ENCODE measurements at regions not wholly inside any gene's neighbourhood (a gene's known extent, or its start where the extent isn't known, plus 50 kb on each side); places are given as distances from the start of the nearest gene placed in this dataset.

DNA sequence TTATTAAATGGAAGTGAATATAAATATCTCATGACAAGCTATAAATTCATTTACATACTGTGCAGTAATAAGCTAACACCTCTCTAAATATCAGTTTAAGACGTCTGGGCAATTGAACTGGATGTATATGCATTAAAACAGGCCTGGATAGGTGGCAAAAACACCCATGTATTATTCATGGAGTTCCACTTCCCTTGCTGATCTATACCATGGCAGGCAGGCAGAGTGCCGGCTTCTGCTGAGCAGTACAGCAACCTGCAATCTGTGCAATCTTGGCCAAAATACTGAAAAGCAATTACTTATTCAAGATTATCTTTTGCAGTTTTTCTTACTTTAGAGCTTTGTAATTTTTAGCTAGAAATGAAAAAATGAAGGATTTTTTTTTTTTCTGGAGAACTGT lies 112.1 kb upstream of the PIEZO2 start:
- no peak overlapping the region for H3K27ac ChIP-seq
- H3K4me1 ChIP-seq (ENCODE audit: insufficient read depth) = no peaks in the 10 kb centered on the region
- no peaks in the 10 kb centered on the region for H3K36me3 ChIP-seq
- H3K27me3 ChIP-seq = no peaks in the 10 kb centered on the region
- intact Hi-C loops (cut with DNase I) = no loop called here
- H3K4me3 ChIP-seq = no peak overlapping the region
- no peak for TF ChIP-seq POLR2A (IDR thresholded peaks at IDR 0.05)
- no peak for TF ChIP-seq EP300 (IDR thresholded peaks at IDR 0.05)
- TF ChIP-seq, protein P1, sequence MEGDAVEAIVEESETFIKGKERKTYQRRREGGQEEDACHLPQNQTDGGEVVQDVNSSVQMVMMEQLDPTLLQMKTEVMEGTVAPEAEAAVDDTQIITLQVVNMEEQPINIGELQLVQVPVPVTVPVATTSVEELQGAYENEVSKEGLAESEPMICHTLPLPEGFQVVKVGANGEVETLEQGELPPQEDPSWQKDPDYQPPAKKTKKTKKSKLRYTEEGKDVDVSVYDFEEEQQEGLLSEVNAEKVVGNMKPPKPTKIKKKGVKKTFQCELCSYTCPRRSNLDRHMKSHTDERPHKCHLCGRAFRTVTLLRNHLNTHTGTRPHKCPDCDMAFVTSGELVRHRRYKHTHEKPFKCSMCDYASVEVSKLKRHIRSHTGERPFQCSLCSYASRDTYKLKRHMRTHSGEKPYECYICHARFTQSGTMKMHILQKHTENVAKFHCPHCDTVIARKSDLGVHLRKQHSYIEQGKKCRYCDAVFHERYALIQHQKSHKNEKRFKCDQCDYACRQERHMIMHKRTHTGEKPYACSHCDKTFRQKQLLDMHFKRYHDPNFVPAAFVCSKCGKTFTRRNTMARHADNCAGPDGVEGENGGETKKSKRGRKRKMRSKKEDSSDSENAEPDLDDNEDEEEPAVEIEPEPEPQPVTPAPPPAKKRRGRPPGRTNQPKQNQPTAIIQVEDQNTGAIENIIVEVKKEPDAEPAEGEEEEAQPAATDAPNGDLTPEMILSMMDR (IDR thresholded peaks at IDR 0.05) = no peak
- H3K9me3 ChIP-seq = no peaks in the 10 kb centered on the region
- WGBS, 3 donors = 72 to 80% (median 73%) methylated on average over 2 of the region's 2 CpGs
- no peak for DNase-seq

DNA sequence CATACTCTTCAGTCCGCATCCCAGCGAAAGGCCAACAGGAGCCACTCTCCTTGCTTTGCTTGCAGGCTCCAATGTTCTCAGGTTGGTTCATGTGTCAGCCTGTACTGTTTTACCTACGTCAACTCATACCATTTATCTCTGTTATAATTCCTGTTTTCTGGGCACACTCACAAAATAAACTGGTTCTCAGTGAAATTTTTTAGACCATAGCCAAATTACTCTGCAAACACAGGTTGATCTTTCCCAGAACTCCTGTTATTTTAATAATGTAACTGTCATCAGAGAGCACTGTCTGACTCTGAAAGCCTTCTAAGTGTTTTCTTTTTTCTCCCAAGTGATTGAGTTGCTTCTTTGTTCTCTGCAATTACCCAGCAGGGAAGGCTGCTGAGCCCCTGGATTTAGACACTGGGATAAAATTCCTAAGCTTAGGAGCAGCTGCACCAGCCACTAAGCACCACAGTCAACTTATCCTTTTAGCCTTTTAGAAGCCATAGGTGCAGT lies 111.6 kb upstream of the PIEZO2 start:
- H3K9me3 ChIP-seq = no peaks in the 10 kb centered on the region
- H3K4me3 ChIP-seq = no peak overlapping the region
- H3K4me1 ChIP-seq (ENCODE audit: insufficient read depth) = no peaks in the 10 kb centered on the region
- no peak overlapping the region for H3K27ac ChIP-seq
- no peaks in the 10 kb centered on the region for H3K36me3 ChIP-seq
- TF ChIP-seq, protein P1 (IDR thresholded peaks at IDR 0.05) = no peak
- no peak for TF ChIP-seq EP300 (IDR thresholded peaks at IDR 0.05)
- TF ChIP-seq POLR2A (IDR thresholded peaks at IDR 0.05) = no peak
- intact Hi-C loops (cut with DNase I) = no loop called here
- WGBS, 3 donors = 74 to 84% (median 78%) methylated on average over 3 of the region's 3 CpGs
- H3K27me3 ChIP-seq = no peaks in the 10 kb centered on the region
- DNase-seq = no peak

DNA sequence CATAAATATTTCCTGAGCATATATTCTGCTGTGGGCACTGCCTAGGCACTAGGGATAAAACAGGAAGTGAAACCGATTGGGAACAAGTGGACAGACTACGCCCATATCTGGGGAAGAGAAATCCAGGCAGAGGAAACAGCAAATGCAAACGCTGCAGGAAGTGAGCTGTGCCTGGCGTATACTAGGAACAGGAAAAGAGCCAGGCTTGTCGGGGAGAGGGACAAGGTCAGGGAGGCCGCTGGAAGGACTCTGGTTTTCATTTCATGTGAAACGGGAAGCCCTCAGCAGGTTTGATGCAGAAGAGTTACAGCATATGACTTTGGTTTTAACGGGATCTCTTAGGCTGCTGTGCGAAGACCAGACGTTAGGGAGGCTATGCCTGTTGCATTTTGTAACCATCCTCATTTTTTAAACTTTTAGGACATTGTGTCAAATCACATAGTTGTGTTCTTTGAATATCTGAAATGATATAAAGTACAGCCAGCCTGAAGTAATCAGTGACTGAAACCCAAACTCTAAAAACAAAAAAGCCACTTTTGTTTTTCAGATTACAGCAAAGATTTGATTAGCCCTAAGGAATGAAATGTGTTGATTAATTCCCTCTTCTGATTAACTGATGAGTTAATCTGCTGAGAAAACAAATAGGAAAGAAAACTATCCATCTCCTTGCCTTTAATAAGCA lies 110.2 kb upstream of the PIEZO2 start:
- Histone ChIP-seq H3K4me3 (no peak overlapping the region), H3K4me1 (ENCODE audit: insufficient read depth) (no peaks in the 10 kb centered on the region), H3K27me3 (no peaks in the 10 kb centered on the region), H3K9me3 (no peaks in the 10 kb centered on the region), H3K27ac (no peak overlapping the region), H3K36me3 (no peaks in the 10 kb centered on the region)
- no peak for TF ChIP-seq EP300 (IDR thresholded peaks at IDR 0.05)
- intact Hi-C loops (cut with DNase I) = no loop called here
- 36 to 46% (median 40%) methylated on average over 10 of the region's 10 CpGs for WGBS, 3 donors
- no peak for DNase-seq

DNA sequence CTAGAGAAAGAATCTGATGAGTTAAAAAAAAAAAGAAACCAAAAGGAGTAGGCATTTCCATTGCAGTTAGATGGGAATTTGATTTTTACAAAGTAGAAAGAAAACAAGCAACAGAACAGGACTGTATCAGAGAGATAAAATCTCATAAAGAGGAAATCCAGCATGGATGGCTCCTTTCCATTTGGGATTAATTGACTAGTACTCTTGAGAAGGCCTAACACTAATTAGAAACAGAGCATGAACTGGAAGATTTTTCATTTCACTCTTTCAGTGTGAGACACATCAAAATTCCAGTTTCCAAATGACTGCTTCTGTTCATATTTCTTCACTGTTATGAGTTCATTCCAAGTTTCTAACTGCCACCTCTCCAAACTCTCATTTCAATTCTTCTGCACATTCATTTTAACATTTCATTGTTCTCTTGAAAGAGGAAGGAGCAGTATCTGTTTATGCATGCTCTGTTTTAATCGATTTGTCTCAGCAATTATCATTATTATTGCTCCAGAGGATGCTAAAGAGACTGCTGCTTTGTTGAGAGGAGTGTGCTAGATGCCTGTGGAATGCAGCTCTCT lies 108.8 kb upstream of the PIEZO2 start:
- Histone ChIP-seq H3K9me3 (no peaks in the 10 kb centered on the region), H3K36me3 (no peaks in the 10 kb centered on the region), H3K27ac (no peak overlapping the region), H3K27me3 (no peaks in the 10 kb centered on the region), H3K4me3 (no peak overlapping the region), H3K4me1 (ENCODE audit: insufficient read depth) (no peaks in the 10 kb centered on the region)
- 70 to 82% (median 81%) methylated on average over 1 of the region's 1 CpG for WGBS, 3 donors
- no peak for DNase-seq
- TF ChIP-seq POLR2A (IDR thresholded peaks at IDR 0.05) = no peak
- no peak for TF ChIP-seq EP300 (IDR thresholded peaks at IDR 0.05)
- TF ChIP-seq, protein P1 (IDR thresholded peaks at IDR 0.05) = no peak
- intact Hi-C loops (cut with DNase I) = no loop called here

DNA sequence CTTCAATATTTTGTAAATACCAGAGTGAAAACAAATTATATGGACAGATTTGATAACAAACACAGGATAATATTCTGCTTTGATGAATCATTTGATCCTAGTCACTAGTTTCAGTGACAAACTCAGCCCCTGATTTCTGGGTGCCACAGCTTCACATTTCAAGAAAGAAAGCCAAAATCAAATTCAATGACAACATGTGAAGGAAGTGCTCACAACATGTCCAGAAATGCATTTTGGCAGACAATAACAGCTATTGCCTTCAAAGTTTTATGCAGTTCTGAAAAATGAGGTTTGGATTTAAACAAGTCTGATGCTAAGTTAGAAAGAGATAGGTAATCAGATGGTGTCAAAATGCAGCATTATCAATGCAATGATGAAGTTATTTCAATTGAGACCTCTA lies 106.9 kb upstream of the PIEZO2 start:
- H3K4me1 ChIP-seq (ENCODE audit: insufficient read depth) = no peaks in the 10 kb centered on the region
- intact Hi-C loops (cut with DNase I) = no loop called here
- TF ChIP-seq POLR2A (IDR thresholded peaks at IDR 0.05) (no peak), EP300 (IDR thresholded peaks at IDR 0.05) (no peak)
- TF ChIP-seq, protein P1 (IDR thresholded peaks at IDR 0.05) = no peak
- no peak overlapping the region for H3K27ac ChIP-seq
- no peaks in the 10 kb centered on the region for H3K9me3 ChIP-seq
- H3K27me3 ChIP-seq = no peaks in the 10 kb centered on the region
- H3K36me3 ChIP-seq = no peaks in the 10 kb centered on the region
- no peak for DNase-seq
- no peak overlapping the region for H3K4me3 ChIP-seq

All from ovary (tissue), 7 donors.